Stimulated activated CD8-positive, alpha-beta memory T cell treated with anti-CD3 and anti-CD28 coated beads, Interleukin-4, amount 100 ng/mL, for 24 hours (primary cell): ENCODE measurements at regions not wholly inside any gene's neighbourhood (a gene's known extent, or its start where the extent isn't known, plus 50 kb on each side); places are given as distances from the start of the nearest gene placed in this dataset.

Experiments used
- DNase-seq: peaks from one replicate; pipeline ENCODE4 v3.0.0-alpha.2; 2020; ENCODE audit warnings: low read depth

GRCh38 chr13:86737334-86737932 is 933.7 kb upstream of the SLITRK5 start:
- DNase-seq, result no peak

GRCh38 chr13:86741762-86742285 is 929.3 kb upstream of the SLITRK5 start:
- no peak for DNase-seq

GRCh38 chr13:86757236-86757978 is 913.8 kb upstream of the SLITRK5 start:
- DNase-seq, result peak; percentile 2

GRCh38 chr13:86758116-86758515 is 913.1 kb upstream of the SLITRK5 start:
- DNase-seq, result no peak

GRCh38 chr13:86760620-86761019 is 910.6 kb upstream of the SLITRK5 start:
- DNase-seq, result no peak

- no peak for DNase-seq
Observed at GRCh38 chr13:86765462-86765861, 905.7 kb upstream of the SLITRK5 start.

- no peak for DNase-seq
Observed at GRCh38 chr13:86788616-86789015, 882.6 kb upstream of the SLITRK5 start.

- no peak for DNase-seq
Observed at GRCh38 chr13:86792153-86792651, 879.0 kb upstream of the SLITRK5 start.

- no peak for DNase-seq
Observed at GRCh38 chr13:86795858-86796257, 875.3 kb upstream of the SLITRK5 start.

- DNase-seq, result no peak
Observed at GRCh38 chr13:86810361-86810760, 860.8 kb upstream of the SLITRK5 start.

- DNase-seq, result no peak
Observed at GRCh38 chr13:86813198-86813597, 858.0 kb upstream of the SLITRK5 start.

GRCh38 chr13:86825410-86825809 is 845.8 kb upstream of the SLITRK5 start:
- no peak for DNase-seq

- no peak for DNase-seq
Observed at GRCh38 chr13:86826232-86826631, 844.9 kb upstream of the SLITRK5 start.

- DNase-seq, result no peak
Observed at GRCh38 chr13:86830046-86830445, 841.1 kb upstream of the SLITRK5 start.

- no peak for DNase-seq
Observed at GRCh38 chr13:86831084-86831483, 840.1 kb upstream of the SLITRK5 start.

- no peak for DNase-seq
Observed at GRCh38 chr13:86838411-86839120, 832.6 kb upstream of the SLITRK5 start.

GRCh38 chr13:86839221-86839620 is 832.0 kb upstream of the SLITRK5 start:
- DNase-seq, result no peak

GRCh38 chr13:86840250-86841191 is 830.6 kb upstream of the SLITRK5 start:
- no peak for DNase-seq

GRCh38 chr13:86841264-86841663 is 829.9 kb upstream of the SLITRK5 start:
- DNase-seq, result no peak

- no peak for DNase-seq
Observed at GRCh38 chr13:86846501-86846900, 824.7 kb upstream of the SLITRK5 start.

GRCh38 chr13:86848716-86849115 is 822.5 kb upstream of the SLITRK5 start:
- no peak for DNase-seq

GRCh38 chr13:86856991-86857390 is 814.2 kb upstream of the SLITRK5 start:
- no peak for DNase-seq
